HG03354 (cell line): ENCODE measurements at regions not wholly inside any gene's neighbourhood (a gene's known extent, or its start where the extent isn't known, plus 50 kb on each side); places are given as distances from the start of the nearest gene placed in this dataset.
A peak's percentile ranks its signal among the peaks of the same experiment; 100 is the strongest.

Experiments used
- ATAC-seq: cut with Tn5 transposase; IDR thresholded peaks from one replicate; pipeline ENCODE4 v1.9.1; 2021; ENCODE audit warnings: mild to moderate bottlenecking; ENCODE audit not compliant: unreplicated experiment, poor library complexity, severe bottlenecking

GRCh38 chr11:109894242-109894641, 198.9 kb upstream of the ZC3H12C start:
- no peak for ATAC-seq

GRCh38 chr11:109898592-109898991, 194.6 kb upstream of the ZC3H12C start:
- ATAC-seq: no peak

- ATAC-seq: no peak
These were observed 190.3 kb upstream of the ZC3H12C start for GRCh38 chr11:109902764-109903433.

GRCh38 chr11:109911488-109911887, 181.7 kb upstream of the ZC3H12C start:
- no peak for ATAC-seq

GRCh38 chr11:109914038-109914437, 179.2 kb upstream of the ZC3H12C start:
- ATAC-seq: no peak

GRCh38 chr11:109914809-109915653, 178.2 kb upstream of the ZC3H12C start:
- no peak for ATAC-seq

- ATAC-seq: no peak
These were observed 166.3 kb upstream of the ZC3H12C start for GRCh38 chr11:109926941-109927340.

GRCh38 chr11:109929308-109929707, 163.9 kb upstream of the ZC3H12C start:
- ATAC-seq: no peak

- ATAC-seq: no peak
These were observed 160.1 kb upstream of the ZC3H12C start for GRCh38 chr11:109933126-109933525.

- no peak for ATAC-seq
These were observed 159.0 kb upstream of the ZC3H12C start for GRCh38 chr11:109934151-109934550.

GRCh38 chr11:109936661-109937180, 156.5 kb upstream of the ZC3H12C start:
- ATAC-seq: no peak

- no peak for ATAC-seq
These were observed 155.2 kb upstream of the ZC3H12C start for GRCh38 chr11:109937968-109938367.

GRCh38 chr11:109939166-109939810, 153.9 kb upstream of the ZC3H12C start:
- ATAC-seq: no peak

- no peak for ATAC-seq
These were observed 152.4 kb upstream of the ZC3H12C start for GRCh38 chr11:109940816-109941215.

GRCh38 chr11:109945626-109946321, 147.4 kb upstream of the ZC3H12C start:
- ATAC-seq: peak; percentile 80

- ATAC-seq: peak; percentile 88
These were observed 146.8 kb upstream of the ZC3H12C start for GRCh38 chr11:109946322-109946846.

- ATAC-seq: no peak
These were observed 138.7 kb upstream of the ZC3H12C start for GRCh38 chr11:109954534-109954933.

- peak; percentile 82 for ATAC-seq
These were observed 136.9 kb upstream of the ZC3H12C start for GRCh38 chr11:109956124-109956793.

GRCh38 chr11:109957000-109957399, 136.2 kb upstream of the ZC3H12C start:
- peak; percentile 69 for ATAC-seq
